ENCODE measurements at regions not wholly inside any gene's neighbourhood (a gene's known extent, or its start where the extent isn't known, plus 50 kb on each side); places are given as distances from the start of the nearest gene placed in this dataset.
"Not testable (repeated sequence)": the region's sequence is repeated elsewhere in the genome, so short reads cannot be mapped to it uniquely, and the experiment has no call there.

GRCh38 chr15:26082221-26083109 is 219.3 kb upstream of the ATP10A start:
- peak; percentile 94 for DNase-seq (ENCODE audit: low read depth)

- no peak for DNase-seq (ENCODE audit: low read depth)
Measured at GRCh38 chr15:26081758-26082220, 218.7 kb upstream of the ATP10A start.

GRCh38 chr15:26075770-26076169 is 212.6 kb upstream of the ATP10A start:
- no peak for DNase-seq (ENCODE audit: low read depth)

GRCh38 chr15:26073430-26074333 is 210.6 kb upstream of the ATP10A start:
- no peak for DNase-seq (ENCODE audit: low read depth)

- DNase-seq (ENCODE audit: low read depth), result no peak
Measured at GRCh38 chr15:26070095-26070532, 207.0 kb upstream of the ATP10A start.

- no peak for DNase-seq (ENCODE audit: low read depth)
Measured at GRCh38 chr15:26069231-26069641, 206.1 kb upstream of the ATP10A start.

GRCh38 chr15:26066896-26067295 is 203.8 kb upstream of the ATP10A start:
- DNase-seq (ENCODE audit: low read depth), result no peak

- DNase-seq (ENCODE audit: low read depth), result no peak
Measured at GRCh38 chr15:26065723-26066122, 202.6 kb upstream of the ATP10A start.

- DNase-seq (ENCODE audit: low read depth), result no peak
Measured at GRCh38 chr15:26061248-26061647, 198.1 kb upstream of the ATP10A start.

- DNase-seq (ENCODE audit: low read depth), result not testable (repeated sequence)
Measured at GRCh38 chr15:26056766-26057165, 193.6 kb upstream of the ATP10A start.

- DNase-seq (ENCODE audit: low read depth), result peak; percentile 53
Measured at GRCh38 chr15:26051761-26052675, 188.9 kb upstream of the ATP10A start.

GRCh38 chr15:26050984-26051383 is 187.9 kb upstream of the ATP10A start:
- no peak for DNase-seq (ENCODE audit: low read depth)

- DNase-seq (ENCODE audit: low read depth), result no peak
Measured at GRCh38 chr15:26049900-26050657, 187.0 kb upstream of the ATP10A start.

GRCh38 chr15:26048669-26049068 is 185.5 kb upstream of the ATP10A start:
- DNase-seq (ENCODE audit: low read depth), result no peak

GRCh38 chr15:26045516-26045915 is 182.4 kb upstream of the ATP10A start:
- DNase-seq (ENCODE audit: low read depth), result no peak

- DNase-seq (ENCODE audit: low read depth), result no peak
Measured at GRCh38 chr15:26043018-26043417, 179.9 kb upstream of the ATP10A start.

- no peak for DNase-seq (ENCODE audit: low read depth)
Measured at GRCh38 chr15:26038693-26039092, 175.6 kb upstream of the ATP10A start.

GRCh38 chr15:26037369-26037768 is 174.2 kb upstream of the ATP10A start:
- no peak for DNase-seq (ENCODE audit: low read depth)

GRCh38 chr15:26033493-26033892 is 170.4 kb upstream of the ATP10A start:
- no peak for DNase-seq (ENCODE audit: low read depth)

- DNase-seq (ENCODE audit: low read depth), result no peak
Measured at GRCh38 chr15:26032162-26032846, 169.2 kb upstream of the ATP10A start.

Data from forelimb muscle (tissue), 1 donor.